ENCODE measurements at regions not wholly inside any gene's neighbourhood (a gene's known extent, or its start where the extent isn't known, plus 50 kb on each side); places are given as distances from the start of the nearest gene placed in this dataset.
"Not testable (repeated sequence)": the region's sequence is repeated elsewhere in the genome, so short reads cannot be mapped to it uniquely, and the experiment has no call there.

DNA sequence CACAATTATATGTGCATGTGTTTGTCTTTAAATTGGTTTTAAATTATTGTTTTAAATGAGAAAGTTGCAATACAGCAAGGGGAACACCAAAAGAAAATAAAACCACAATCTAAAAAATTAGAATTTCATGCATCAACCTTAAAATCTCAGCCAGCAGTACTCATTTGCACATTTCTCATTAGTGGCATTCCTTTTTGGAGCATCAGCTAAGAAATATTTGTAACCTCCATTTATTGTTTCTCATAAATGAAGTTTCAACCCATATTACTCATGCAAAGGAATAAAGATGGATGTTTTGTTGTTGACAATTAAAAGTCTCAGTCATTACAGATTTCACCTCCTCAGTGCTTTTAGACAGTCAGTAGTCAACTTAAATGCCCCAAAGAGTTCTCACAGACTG, 160.1 kb downstream of the TBX15 start:
- DNase-seq = no peak

DNA sequence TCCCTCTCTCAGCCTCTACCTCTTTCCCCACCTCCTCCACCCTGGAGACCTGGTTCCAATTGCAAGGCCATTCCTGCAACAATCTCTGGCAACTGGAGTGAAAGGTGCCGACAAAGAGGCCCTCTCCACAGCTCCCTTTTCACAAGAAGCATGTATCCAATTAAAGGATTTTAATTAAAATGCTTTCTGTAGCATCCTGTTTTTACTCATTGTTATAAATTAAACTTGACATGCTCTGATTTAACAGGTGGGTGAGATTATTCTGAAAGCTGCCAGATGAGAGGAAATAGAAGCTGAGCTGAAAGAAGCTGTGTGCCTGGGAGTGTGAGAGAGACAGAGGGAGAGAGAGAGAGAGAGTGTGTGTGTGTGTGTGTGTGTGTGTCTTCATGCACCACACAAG, 160.5 kb downstream of the TBX15 start:
- no peak for DNase-seq

DNA sequence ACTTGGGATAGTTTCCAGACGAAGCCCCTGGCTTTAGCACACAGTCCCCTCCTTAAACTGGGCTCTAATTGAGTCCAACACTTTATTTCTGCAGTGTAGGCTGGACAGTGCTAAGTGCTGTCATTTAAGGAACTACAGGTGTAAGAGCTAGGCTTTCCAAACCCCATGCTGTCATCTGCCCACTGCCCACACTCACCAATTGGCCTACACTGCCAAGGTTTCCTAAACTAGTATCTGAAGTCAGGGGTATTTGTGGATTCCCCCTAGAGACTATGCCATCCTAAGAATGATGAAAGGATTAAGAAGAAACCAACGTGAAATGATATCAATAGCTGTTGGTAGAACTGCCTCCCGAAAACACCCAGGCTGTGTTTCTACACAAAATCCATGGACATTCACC, 160.9 kb downstream of the TBX15 start:
- no peak for DNase-seq

DNA sequence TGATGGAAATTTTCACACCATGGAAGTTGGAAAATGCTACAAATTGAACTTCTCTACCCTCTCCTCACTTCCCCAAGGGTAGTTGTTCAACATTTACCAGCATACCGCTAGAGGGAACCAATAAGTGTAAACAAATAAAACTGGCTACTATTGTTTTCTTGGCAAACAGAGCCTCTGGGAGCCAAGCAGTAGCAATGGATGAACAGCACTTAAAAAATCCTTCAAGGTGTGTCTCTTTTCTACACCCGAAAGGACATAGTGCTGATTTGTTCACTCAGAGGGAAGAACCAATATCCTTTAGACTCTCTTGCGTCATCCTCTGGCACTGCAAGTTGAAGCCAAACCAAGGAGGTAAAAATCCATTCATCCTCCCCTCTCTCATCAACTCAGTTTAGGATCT, 161.5 kb downstream of the TBX15 start:
- DNase-seq = no peak

DNA sequence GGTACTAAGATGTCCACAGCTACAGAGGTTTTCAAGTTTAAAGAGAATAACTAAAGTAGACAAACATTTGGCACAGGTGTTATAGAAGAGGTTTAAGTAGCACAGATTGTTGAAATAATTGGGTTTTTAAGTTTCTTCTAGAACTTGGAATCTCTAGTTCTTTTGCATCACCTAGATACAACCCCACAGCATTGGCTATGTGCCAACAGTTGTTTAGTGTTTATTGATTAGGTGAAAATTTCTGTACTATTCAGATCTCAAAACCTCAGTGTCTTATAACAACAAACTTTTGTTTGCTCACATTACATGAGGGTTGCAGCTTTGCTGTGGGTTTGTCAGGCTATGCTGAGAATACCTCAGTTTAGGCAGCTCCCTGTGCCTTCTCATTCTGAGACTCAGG, 162.5 kb downstream of the TBX15 start:
- no peak for DNase-seq

DNA sequence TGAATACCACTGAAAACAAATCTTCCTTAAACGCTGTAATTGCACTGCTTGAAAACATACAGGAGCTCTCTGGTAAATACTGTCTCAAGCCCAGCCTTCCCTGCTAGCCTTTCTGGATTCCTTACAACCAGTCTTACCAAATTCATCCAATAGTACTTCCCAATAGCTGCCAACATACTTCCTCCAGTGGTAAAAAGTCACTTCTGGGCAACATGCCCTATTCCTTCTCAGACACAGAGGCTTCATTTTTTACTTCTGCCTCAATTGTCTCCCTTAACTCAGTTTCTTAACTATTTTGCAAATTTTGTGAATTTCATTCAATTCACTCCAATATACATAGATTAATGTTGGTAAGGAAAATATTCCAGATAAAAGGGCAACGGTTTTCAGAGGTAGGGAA, 166.3 kb downstream of the TBX15 start:
- DNase-seq = no peak

DNA sequence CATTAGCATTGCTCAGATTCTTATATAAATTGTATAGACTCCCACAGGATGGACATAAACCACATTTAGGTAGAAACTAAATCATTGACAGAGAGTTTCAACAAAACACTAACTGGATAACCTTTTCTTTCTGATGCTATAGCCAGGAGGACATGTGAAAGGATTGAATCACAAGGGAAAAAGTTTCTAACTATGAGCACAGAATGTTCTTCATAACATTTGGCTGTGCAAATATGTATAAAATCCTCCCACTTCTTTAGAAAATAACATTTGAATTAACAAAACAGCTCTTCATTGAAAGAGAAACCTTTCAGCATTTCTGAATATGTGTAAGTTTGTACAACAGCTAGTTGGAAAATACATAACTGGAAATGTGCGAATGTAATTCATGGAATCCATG, 167.3 kb downstream of the TBX15 start:
- DNase-seq = no peak

DNA sequence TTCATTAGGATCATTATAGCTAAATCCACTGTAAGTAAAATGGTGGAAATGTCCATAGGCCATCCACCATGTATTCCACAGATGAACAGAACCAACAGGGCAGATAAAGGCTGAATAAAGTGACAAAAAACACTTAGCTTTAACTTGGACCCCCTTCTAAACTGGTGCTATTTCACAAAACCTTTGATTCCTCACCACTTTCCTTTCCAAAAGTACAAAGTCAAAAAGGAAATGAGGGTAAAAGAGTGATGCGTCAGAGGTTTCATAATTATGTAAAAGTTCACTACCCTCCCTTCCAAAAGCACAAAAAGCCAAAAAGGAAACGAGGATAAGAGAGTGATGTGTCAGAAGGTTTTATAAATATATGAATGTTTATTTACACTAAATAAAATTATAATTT, 172.2 kb downstream of the TBX15 start:
- no peak for DNase-seq

DNA sequence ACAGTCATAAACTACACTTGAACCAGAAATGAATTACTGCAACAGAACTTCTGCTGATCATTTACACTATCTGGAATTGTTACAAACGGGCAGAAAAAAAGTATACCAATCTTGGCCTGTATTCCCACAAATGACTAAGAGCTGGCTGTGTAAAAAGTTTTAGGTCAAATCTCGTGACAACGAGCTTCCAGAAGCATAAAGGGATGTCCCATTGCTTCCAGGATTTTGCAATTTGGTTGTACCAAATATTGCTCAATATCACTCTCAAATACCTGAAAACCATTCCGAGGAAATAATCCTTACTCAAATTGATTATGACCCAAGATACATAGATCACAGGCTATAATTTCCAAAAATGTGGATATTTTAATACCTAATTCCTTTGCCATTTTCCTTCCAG, 175.6 kb downstream of the TBX15 start:
- no peak for DNase-seq

DNA sequence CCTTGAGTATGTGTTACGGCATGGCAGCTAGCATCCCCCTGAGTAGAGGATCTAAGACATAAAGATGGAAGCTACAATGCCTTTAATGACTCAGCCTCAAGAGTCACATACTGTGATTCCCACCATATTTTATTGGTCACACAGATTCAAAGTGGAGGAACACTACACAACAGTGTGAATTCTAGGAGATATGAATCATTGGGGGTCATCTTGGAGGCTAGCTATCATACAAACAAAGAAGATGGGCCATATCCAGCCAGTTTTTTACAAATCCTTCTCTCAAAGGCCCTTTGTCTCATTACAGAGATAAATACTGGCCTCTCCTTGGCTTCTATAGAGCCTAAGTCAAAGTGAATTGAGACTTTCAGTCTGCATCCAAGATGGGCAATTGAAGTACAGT, 177.0 kb downstream of the TBX15 start:
- DNase-seq = no peak

DNA sequence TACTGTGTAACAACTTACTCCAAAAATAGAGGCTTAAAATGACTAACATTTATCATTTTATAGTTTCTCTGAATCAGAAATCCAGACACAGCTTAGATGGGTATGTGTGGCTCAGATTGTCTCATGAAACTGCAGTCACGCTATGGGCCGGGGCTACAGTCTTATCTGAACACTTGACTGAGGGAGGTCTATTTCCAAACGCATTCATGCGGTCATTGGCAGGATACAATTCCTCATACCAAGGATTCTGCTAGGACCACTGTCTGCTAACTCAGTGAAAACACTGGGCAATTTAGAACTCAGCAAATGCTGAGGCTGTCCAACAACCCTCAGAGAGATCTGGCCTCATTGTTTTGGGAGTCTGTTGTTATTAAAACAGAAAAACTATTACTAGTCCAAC, 178.6 kb downstream of the TBX15 start:
- DNase-seq = no peak

DNA sequence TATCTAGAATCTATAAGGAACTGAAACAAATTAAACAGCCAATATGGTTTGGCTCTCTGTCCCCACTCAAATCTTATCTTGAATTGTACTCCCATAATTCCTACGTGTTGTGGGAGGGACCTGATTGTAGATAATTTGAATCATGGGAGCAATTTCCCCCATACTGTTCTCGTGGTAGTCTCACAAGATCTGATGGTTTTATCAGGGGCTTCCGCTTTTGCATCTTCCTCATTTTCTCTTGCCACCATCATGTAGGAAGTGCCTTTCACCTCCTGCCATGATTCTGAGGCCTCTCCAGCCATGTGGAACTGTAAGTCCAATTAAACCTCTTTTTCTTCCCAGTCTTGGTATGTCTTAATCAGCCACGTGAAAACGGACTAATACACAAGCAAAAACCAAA, 185.0 kb downstream of the TBX15 start:
- not testable (repeated sequence) for DNase-seq

DNA sequence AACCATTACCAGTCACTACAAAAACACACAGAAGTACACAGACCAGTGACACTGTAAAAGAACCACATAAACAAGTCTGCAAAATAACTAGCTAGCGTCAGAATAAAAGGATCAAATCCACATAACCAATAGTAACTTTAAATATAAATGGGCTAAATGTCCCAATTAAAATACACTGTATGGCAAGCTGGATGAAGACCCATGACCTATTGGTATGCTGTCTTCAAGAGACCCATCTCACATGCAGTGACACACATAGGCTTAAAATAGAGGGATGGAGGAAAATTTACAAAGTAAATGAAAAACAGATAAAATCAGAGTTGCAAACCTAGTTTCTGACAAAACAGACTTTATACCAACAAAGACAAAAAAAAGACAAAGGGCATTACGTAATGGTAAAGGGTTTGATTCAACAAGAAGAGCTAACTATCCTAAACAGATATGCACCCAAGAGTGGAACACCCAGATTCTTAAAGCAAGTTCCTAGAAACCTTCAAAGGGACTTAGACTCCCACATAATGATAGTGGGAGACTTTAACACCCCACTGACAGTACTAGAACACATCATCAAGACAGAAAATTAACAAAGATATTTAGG, 196.9 kb downstream of the TBX15 start:
- no peak for DNase-seq

DNA sequence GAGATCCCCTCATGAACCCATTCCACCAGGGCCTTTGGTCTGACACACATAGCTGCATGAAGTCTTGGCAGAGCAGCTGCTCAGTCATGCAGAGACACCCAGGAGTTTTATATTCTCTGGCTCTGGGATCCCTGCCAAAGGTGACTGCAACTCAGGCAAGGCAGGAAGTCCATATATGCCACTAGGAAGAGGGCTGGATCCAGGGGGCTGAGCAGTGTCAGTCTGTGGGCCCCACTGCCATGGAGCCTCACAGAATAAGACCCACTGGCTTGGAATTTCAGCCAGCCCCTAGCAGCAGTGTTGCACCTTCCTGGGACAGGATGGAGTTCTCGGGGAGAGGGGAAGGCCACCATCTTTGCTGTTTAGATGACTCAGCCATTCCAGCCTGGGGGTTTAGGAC, 199.7 kb downstream of the TBX15 start:
- DNase-seq = peak; percentile 19

DNA sequence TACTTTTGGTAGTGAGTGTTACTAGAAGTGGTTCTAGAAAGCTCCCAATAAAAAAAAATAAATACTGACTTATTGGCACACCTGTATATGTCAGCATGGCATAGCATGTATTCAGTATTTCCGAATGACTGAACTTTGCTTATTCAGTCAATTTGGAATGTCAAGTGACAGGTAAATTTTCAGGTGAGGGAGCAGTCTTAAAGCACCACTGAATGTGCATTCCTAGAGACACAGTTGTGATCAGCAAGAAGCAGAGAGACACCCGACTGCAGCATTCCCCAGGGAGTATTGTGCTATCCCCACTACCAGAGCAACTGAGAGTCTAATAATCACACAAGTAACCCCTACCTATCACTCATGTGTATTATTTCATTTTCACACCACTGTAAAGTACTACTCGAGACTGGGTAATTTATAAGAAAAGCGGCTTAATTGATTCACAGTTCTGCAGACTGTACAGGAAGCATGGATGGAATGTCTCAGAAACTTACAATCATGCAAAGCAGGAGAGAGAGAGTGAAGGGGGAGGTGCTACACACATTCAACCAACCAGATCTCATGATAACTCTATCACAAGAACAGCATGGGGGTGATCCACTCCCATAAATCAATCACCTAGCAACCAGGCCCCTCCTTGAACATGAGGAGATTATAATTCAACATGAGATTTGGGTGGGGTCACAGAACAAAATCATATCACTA, 201.5 kb downstream of the TBX15 start:
- DNase-seq = no peak

DNA sequence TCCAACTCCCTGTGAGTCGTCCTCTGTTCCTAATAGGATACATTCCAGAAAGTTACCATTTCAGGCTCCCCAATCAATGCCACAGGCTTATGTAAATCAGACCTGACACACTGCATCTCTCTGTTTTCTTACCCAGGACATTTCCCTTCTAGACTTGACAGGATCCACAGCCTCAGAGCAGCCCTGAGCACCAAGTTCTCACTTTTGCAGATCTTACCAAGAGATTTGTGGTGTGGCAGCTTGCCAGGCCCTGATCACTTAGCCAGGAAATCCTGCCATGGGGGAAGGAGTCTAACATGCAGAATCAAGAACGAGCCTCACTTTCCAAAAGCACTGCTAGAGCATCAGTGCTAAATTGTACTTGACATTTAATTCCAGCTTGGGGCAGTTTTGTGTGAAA, 202.9 kb downstream of the TBX15 start:
- no peak for DNase-seq

DNA sequence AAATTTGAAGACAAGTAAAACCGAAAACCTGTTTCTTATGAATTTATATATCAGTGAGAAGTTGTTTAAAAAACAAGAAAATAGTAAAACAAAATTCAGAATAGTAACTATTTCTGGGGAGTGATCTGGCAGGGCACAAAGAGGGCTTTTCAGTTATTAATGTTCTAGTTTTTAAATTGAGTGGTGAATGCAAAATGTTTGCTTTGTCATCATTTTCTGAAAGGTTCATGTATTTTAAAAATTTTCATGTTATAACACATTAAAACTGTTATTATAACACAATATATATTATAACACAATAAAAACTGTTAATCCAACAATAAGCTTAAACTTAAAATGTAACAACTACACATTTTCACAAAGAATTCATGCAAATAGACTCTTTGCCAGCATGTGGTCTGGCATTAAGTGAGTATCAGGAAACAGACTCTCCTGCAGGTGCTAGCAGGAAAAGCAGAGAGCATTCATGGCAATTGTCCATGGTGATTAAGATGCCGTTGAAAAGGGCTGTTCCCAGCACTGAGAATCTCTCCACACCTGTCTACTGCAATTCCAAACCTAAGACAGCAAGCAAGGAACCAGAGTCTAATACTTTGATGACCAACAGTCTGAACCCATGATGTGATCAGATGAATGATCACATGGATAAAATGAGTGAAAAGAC, 204.9 kb downstream of the TBX15 start:
- DNase-seq = no peak

DNA sequence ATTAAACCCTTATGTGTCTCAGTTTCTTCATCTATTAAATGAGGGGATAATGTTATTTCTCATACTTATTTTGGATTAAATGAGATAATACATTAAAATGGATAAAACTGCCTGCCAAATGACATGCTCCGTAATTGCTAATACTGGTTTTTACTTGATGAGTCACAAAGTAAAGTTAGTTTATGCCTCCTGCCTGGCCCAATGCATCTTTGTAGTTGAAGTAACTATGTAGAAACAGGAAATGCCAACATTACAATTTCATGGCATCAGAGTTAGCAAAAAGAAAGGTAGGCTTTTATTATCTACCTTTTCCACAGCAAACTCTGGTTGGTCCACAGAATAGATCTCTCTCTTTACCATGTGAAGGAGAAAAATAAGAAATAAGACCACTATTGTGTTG, 214.5 kb downstream of the TBX15 start:
- DNase-seq = no peak

DNA sequence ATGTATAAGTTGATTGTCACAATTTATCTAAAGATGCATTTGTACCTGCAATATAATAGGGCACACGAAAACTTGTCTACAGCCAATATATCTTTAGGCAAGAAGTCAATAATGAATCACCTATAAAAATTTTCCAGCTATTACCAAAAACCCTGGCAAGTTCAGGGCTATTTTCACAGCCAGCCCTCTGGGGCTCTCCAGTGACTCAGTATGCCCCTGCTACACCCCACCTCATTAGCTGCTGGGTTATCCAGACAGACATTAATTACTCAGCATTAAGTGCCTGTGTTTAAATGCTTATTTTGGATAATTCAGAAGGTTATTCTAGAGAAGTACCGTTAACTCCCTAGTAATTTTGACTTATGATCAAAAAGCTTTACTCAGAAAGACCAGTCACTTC, 220.2 kb downstream of the TBX15 start:
- no peak for DNase-seq

DNA sequence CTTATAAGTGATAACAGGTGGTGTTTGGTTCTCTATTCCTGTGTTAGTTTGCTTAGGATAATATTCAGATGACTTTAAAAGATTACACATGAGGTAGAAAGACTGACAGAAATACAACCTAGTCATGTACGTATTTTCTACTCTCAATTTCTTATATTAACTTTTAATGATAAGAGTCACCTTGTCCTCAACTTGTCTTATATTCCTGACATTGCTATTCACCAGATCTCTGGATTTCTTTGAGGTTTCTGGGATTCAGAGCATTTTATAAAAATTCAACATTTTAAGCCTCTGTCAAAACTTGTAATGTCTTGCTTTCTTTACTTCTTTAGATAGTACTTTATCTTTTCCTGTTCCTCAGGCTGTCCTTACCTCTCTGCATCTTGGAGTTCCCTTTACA, 234.2 kb downstream of the TBX15 start:
- no peak for DNase-seq

DNA sequence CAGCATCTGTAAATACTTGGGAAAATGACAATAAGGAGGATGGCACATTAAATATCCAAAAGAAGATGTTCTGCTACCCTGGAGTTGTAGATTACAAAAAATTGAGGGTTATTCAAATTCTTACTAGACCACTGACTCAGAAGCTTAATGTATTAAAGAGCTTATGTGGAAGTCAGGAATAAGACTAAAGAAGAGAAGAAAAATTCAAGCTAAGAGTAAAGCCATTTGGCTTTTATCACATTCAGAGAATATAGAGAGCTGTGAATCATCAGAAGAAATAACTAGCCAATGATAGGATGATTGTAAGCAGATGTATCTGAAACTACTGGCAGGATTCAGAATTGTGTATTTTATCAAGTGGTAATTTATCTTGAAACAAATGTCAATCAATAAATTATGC, 237.0 kb downstream of the TBX15 start:
- no peak for DNase-seq

DNA sequence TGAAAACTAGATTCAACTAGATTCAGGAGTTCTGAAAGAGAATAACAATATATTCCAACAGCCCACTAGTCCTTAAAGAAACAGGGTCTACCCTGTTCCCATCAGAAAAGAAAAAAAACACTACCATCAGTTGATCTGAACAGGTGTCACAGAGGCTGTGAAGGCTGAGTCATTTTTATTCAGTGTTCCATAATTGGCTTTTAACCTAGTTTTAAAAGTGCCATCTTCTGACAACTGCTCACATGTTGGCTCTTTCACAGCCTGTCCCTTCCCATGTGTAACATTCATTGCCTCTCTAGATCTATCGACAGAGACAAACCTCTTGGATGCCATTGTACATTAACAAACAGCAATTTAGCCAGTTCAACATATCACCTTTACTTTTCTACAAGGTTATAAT, 243.7 kb downstream of the TBX15 start:
- no peak for DNase-seq

DNA sequence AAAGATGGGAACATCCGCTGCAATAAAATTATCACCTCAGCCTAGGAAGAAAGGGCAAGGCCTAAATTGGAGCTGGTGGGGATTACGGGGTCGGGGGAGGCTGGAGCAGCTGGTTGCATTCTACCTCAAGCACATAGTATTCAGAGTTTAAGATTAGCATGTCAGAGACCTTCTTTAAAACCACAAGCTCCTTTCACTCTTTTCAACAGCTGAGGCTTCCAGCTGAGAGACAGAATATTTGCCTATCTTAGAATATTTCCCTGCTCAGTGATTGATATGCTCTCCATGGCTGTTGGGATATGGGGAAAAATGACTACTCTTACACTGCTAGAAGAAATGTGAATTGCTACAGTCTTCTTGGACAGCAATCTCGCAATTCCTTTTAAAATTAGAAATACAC, 248.6 kb downstream of the TBX15 start:
- DNase-seq = no peak

DNA sequence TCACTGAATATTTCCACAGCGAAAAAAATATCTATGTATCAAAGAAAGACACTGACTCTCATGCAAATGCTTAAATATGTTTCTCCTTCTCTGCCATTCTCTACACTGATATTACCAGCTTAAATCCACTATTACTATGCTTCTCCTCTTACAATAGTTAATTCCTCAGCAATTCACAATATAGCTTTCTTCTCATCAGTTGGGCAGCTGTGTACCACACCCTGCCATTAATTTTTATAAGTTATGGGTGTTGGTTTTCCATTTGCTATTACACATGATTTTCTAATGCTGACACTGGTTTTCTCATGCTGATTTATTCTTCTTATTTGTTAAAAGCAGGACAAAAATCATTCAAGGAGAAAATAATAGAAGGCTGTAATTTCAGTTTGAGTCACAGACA, 251.8 kb downstream of the TBX15 start:
- no peak for DNase-seq

Data from right kidney (tissue), 1 donor.